Upper lobe of left lung (tissue), 6 donors: ENCODE measurements at regions not wholly inside any gene's neighbourhood (a gene's known extent, or its start where the extent isn't known, plus 50 kb on each side); places are given as distances from the start of the nearest gene placed in this dataset.

ENCODE experiments used
- ATAC-seq, 2 donors: fragments of 200-7000 bp; cut with Tn5 transposase; one replicate each; pipeline ENCODE4 v1.9.1; 2022; ENCODE audit warnings: mild to moderate bottlenecking in 2 of 2, moderate library complexity in 2 of 2; ENCODE audit not compliant: low FRiP score in 2 of 2
- DNase-seq, 2 donors: peaks; one replicate each; pipeline ENCODE4 v3.0.0-alpha.2; 2019 to 2020
- H3K27ac ChIP-seq, 4 donors: fragments of 200-600 bp; sonication (generic); one replicate each; pipeline ENCODE4 v1.5.1; 2016 to 2019
- H3K27me3 ChIP-seq, 4 donors: fragments of 200-600 bp; sonication (generic); one replicate each; pipeline ENCODE4 v1.5.1; 2017 to 2019
- H3K36me3 ChIP-seq, 4 donors: fragments of 200-600 bp; sonication (generic); one replicate each; pipeline ENCODE4 v1.5.1; 2016 to 2019
- H3K4me1 ChIP-seq, 4 donors: fragments of 200-600 bp; sonication (generic); one replicate each; pipeline ENCODE4 v1.5.1; 2018 to 2019
- H3K4me3 ChIP-seq, 4 donors: fragments of 200-600 bp; sonication (generic); one replicate each; pipeline ENCODE4 v1.5.1; 2017 to 2019; ENCODE audit warnings: mild to moderate bottlenecking in 2 of 4, moderate library complexity in 1 of 4
- H3K9me3 ChIP-seq, 4 donors: fragments of 200-600 bp; sonication (generic); one replicate each; pipeline ENCODE4 v1.5.1; 2018 to 2019
- CTCF ChIP-seq, 6 experiments: fragments of 450-650 bp in 4 of 6; fragments of 200-600 bp in 2 of 6; sonication (generic) in 2 of 6; IDR thresholded peaks; one replicate each; pipeline ENCODE4 v1.5.1; 2016 to 2019; ENCODE audit warnings: antibody characterized with exemption in 6 of 6
- EP300 ChIP-seq, 4 donors: sonication (generic); formaldehyde crosslinking; IDR thresholded peaks; one replicate each; pipeline ENCODE4 v1.5.1; 2017; ENCODE audit warnings: antibody characterized with exemption in 4 of 4, control low read depth in 2 of 4
- POLR2A ChIP-seq, 4 donors: fragments of 450-650 bp; IDR thresholded peaks; one replicate each; pipeline ENCODE4 v1.5.1; 2016 to 2017; ENCODE audit warnings: antibody characterized with exemption in 4 of 4, mild to moderate bottlenecking in 2 of 4
- POLR2AphosphoS5 ChIP-seq, 2 donors: sonication (generic); formaldehyde crosslinking; IDR thresholded peaks; one replicate each; pipeline ENCODE4 v1.5.1; 2017; ENCODE audit warnings: antibody characterized with exemption in 2 of 2
- WGBS, 2 donors: methylation state at CpG; one replicate each; pipeline ENCODE4 v1.1.5; 2017 to 2018; 5-methylcytosine and 5-hydroxymethylcytosine counted together
- donor health status: DM: no; HTN: no; CAD: no; lungs with moderate emphysema.
- donor health status: DM: no; HTN: yes; CAD: no; lungs with severe emphysema.

- DNase-seq (no peak), ATAC-seq (no peak)
- Histone ChIP-seq H3K27ac (no peak overlapping the region), H3K9me3 (no peaks in the 10 kb centered on the region), H3K36me3 (no peaks in the 10 kb centered on the region), H3K4me1 (no peaks in the 10 kb centered on the region), H3K27me3 (no peaks in the 10 kb centered on the region), H3K4me3 (no peak overlapping the region)
- TF ChIP-seq POLR2AphosphoS5 (IDR thresholded peaks at IDR 0.05): no peak
- no peak for TF ChIP-seq EP300 (IDR thresholded peaks at IDR 0.05)
- no peak for TF ChIP-seq POLR2A (IDR thresholded peaks at IDR 0.05)
- no peak for TF ChIP-seq CTCF (IDR thresholded peaks at IDR 0.05)
- WGBS, 2 donors: 43 to 60% methylated on average over 4 of the region's 4 CpGs
These were observed 148.7 kb downstream of the AIPL1 start for GRCh38 chr17:6286233-6286632.

- H3K27ac ChIP-seq: no peak overlapping the region
- no peak for TF ChIP-seq POLR2A (IDR thresholded peaks at IDR 0.05)
- no peak for TF ChIP-seq EP300 (IDR thresholded peaks at IDR 0.05)
- no peak for TF ChIP-seq CTCF (IDR thresholded peaks at IDR 0.05)
- no peak for TF ChIP-seq POLR2AphosphoS5 (IDR thresholded peaks at IDR 0.05)
- H3K36me3 ChIP-seq: no peaks in the 10 kb centered on the region
- no peak overlapping the region for H3K4me3 ChIP-seq
- H3K4me1 ChIP-seq: no peaks in the 10 kb centered on the region
- ATAC-seq (no peak), DNase-seq (no peak)
- H3K27me3 ChIP-seq: no peaks in the 10 kb centered on the region
- no peaks in the 10 kb centered on the region for H3K9me3 ChIP-seq
These were observed 149.4 kb downstream of the AIPL1 start for GRCh38 chr17:6285486-6285885.

GRCh38 chr17:6279659-6280058 lies 155.3 kb downstream of the AIPL1 start:
- 36 to 46% methylated on average over 7 of the region's 7 CpGs for WGBS, 2 donors
- no peak overlapping the region for H3K27ac ChIP-seq
- no peak overlapping the region for H3K4me3 ChIP-seq
- H3K36me3 ChIP-seq: no peaks in the 10 kb centered on the region
- no peaks in the 10 kb centered on the region for H3K9me3 ChIP-seq
- no peak for ATAC-seq
- no peak for DNase-seq
- H3K27me3 ChIP-seq: no peaks in the 10 kb centered on the region
- TF ChIP-seq POLR2A (IDR thresholded peaks at IDR 0.05): no peak
- TF ChIP-seq POLR2AphosphoS5 (IDR thresholded peaks at IDR 0.05): no peak
- no peak for TF ChIP-seq CTCF (IDR thresholded peaks at IDR 0.05)
- TF ChIP-seq EP300 (IDR thresholded peaks at IDR 0.05): no peak
- H3K4me1 ChIP-seq: no peaks in the 10 kb centered on the region

DNA sequence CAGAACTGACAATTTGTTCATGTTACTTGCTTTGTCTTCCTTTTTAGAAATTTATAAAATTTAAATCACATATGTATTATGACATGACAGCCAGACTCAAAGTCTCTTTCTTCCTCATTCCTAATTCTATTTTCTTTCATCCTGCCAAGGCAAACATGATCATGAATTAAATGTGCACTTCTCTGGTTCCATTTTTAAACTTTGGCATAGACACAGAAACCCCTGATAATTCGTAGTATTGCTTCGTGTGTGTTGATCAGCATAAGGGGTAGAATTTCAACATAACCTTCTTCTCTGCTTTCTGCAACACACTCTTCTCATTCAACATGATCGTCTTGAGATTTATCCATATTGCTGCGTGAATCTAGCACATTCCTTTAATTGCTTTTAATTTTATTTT lies 156.5 kb downstream of the AIPL1 start:
- no peak overlapping the region for H3K27ac ChIP-seq
- no peaks in the 10 kb centered on the region for H3K27me3 ChIP-seq
- H3K4me3 ChIP-seq: no peak overlapping the region
- DNase-seq: no peak
- no peak for ATAC-seq
- no peaks in the 10 kb centered on the region for H3K36me3 ChIP-seq
- H3K9me3 ChIP-seq: no peaks in the 10 kb centered on the region
- TF ChIP-seq POLR2AphosphoS5 (IDR thresholded peaks at IDR 0.05) (no peak), POLR2A (IDR thresholded peaks at IDR 0.05) (no peak), CTCF (IDR thresholded peaks at IDR 0.05) (no peak), EP300 (IDR thresholded peaks at IDR 0.05) (no peak)
- no peaks in the 10 kb centered on the region for H3K4me1 ChIP-seq
- WGBS, 2 donors: 78% methylated on average over 4 of the region's 4 CpGs

- Histone ChIP-seq H3K4me1 (no peaks in the 10 kb centered on the region), H3K27me3 (no peaks in the 10 kb centered on the region), H3K9me3 (no peaks in the 10 kb centered on the region), H3K4me3 (no peak overlapping the region), H3K27ac (no peak overlapping the region), H3K36me3 (no peaks in the 10 kb centered on the region)
- TF ChIP-seq CTCF (IDR thresholded peaks at IDR 0.05) (no peak), POLR2AphosphoS5 (IDR thresholded peaks at IDR 0.05) (no peak), EP300 (IDR thresholded peaks at IDR 0.05) (no peak), POLR2A (IDR thresholded peaks at IDR 0.05) (no peak)
- 42 to 59% methylated on average over 5 of the region's 5 CpGs for WGBS, 2 donors
- DNase-seq: no peak
- ATAC-seq: no peak
These were observed 158.2 kb downstream of the AIPL1 start for GRCh38 chr17:6276711-6277110.
